GM18499 (cell line): ENCODE measurements at regions not wholly inside any gene's neighbourhood (a gene's known extent, or its start where the extent isn't known, plus 50 kb on each side); places are given as distances from the start of the nearest gene placed in this dataset.
"Not testable (repeated sequence)": the region's sequence is repeated elsewhere in the genome, so short reads cannot be mapped to it uniquely, and the experiment has no call there.

Experiments
- ATAC-seq: cut with Tn5 transposase; IDR thresholded peaks from one replicate; pipeline ENCODE4 v1.9.1; 2021; ENCODE audit warnings: moderate number of reproducible peaks; ENCODE audit not compliant: insufficient read depth, unreplicated experiment

- ATAC-seq: no peak
Measured at GRCh38 chr14:43647302-43647701, 859.8 kb downstream of the FSCB start.

- ATAC-seq: no peak
Measured at GRCh38 chr14:43640718-43641267, 866.3 kb downstream of the FSCB start.

- no peak for ATAC-seq
Measured at GRCh38 chr14:43625294-43625693, 881.8 kb downstream of the FSCB start.

GRCh38 chr14:43621282-43621681 lies 885.8 kb downstream of the FSCB start:
- ATAC-seq: no peak

GRCh38 chr14:43595096-43595772 lies 911.8 kb downstream of the FSCB start:
- no peak for ATAC-seq

GRCh38 chr14:43591776-43592175 lies 915.3 kb downstream of the FSCB start:
- no peak for ATAC-seq

- ATAC-seq: no peak
Measured at GRCh38 chr14:43587183-43587582, 919.9 kb downstream of the FSCB start.

- ATAC-seq: no peak
Measured at GRCh38 chr14:43579671-43580070, 927.4 kb downstream of the FSCB start.

- ATAC-seq: no peak
Measured at GRCh38 chr14:43568022-43568421, 939.1 kb downstream of the FSCB start.

- no peak for ATAC-seq
Measured at GRCh38 chr14:43548368-43548767, 958.7 kb downstream of the FSCB start.

- ATAC-seq: not testable (repeated sequence)
Measured at GRCh38 chr14:43547596-43547995, 959.5 kb downstream of the FSCB start.

- ATAC-seq: no peak
Measured at GRCh38 chr14:43541356-43541755, 965.7 kb downstream of the FSCB start.

GRCh38 chr14:43540948-43541347 lies 966.1 kb downstream of the FSCB start:
- ATAC-seq: no peak

- ATAC-seq: no peak
Measured at GRCh38 chr14:43539210-43539609, 967.9 kb downstream of the FSCB start.

- no peak for ATAC-seq
Measured at GRCh38 chr14:43535231-43535838, 971.7 kb downstream of the FSCB start.

- no peak for ATAC-seq
Measured at GRCh38 chr14:43532825-43533416, 974.2 kb downstream of the FSCB start.

GRCh38 chr14:43528321-43528720 lies 978.8 kb downstream of the FSCB start:
- no peak for ATAC-seq

GRCh38 chr14:43525658-43526057 lies 981.4 kb downstream of the FSCB start:
- no peak for ATAC-seq

- ATAC-seq: no peak
Measured at GRCh38 chr14:43522901-43523300, 984.2 kb downstream of the FSCB start.

- ATAC-seq: no peak
Measured at GRCh38 chr14:43522191-43522590, 984.9 kb downstream of the FSCB start.

GRCh38 chr14:43503508-43503907 lies 1003.6 kb downstream of the FSCB start:
- no peak for ATAC-seq
